ENCODE measurements at regions not wholly inside any gene's neighbourhood (a gene's known extent, or its start where the extent isn't known, plus 50 kb on each side); places are given as distances from the start of the nearest gene placed in this dataset.
A peak's percentile ranks its signal among the peaks of the same experiment; 100 is the strongest.

DNA sequence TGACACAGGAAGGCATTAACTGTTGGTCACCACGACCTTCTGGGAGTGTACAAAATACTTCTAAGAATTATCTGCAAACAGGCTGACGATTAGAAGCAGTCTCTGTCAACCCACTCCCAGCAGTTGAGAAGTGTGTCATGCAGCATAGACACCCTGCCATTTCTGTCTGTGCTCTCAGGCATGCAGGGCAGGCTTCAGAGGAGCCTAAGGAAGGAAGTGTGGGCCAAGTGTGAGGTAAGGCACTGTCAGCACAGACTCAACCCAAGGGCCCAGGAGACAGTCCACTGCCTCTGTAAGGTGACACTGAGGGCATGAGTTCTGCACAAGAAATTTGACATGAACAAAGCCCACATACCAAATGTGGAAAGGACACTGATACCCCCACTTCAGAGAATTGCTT is 109.0 kb upstream of the VIPR2 start:
- DNase-seq: no peak

DNA sequence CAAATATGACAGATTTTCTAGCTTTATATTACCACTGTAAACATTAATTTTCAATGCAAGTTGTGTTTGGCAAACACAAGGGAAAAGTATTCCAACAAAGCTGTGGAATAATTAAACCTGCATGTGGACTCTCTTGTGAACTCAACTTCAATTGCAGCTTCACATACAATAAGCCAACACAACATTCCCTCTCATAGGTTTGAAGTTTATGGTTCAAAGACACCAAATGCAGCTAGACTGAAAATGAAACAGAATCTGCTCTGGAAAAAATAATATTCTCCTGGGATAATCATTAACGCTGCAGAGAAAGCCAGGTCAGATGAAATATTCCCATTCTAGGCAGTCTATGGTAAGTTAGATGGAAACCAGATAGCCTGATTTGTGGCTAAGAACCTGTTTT is 105.8 kb upstream of the VIPR2 start:
- DNase-seq: no peak

DNA sequence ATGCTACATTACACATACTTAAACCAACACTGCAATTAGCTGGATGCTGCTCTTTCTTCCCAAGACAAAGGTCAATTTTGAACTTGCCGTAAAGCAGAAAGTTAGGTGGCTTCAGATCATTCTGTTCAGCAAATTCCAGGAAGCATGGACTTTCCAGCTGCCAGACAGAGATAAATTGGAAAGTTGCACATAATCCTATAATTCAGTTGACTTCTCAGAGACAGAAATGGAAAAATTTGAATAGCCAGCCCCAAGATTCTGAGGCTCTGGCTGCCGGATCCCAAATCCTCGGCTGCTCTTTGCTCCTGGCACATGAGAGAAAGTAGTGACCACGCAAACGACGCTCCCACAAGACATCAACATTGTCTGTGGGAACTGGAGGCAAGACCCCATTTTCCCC is 105.0 kb upstream of the VIPR2 start:
- DNase-seq: no peak

DNA sequence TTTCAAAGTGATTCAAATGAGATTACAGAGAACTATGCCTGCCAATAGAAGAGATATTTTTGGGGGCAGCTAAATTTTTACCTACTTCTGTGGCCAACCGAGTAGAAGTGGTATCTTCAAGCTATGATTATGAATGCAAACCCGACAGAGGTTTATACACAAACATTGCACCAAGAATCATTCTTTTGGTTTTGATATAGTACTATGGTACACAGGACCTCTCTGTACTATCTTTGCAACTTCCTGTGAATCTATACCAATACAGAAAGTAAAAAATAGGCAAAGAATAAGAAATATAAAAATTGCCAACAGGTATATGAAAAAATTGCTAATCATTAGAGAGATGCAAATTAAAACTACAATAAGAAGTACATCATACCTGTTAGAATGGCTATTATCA is 103.2 kb upstream of the VIPR2 start:
- DNase-seq: no peak

DNA sequence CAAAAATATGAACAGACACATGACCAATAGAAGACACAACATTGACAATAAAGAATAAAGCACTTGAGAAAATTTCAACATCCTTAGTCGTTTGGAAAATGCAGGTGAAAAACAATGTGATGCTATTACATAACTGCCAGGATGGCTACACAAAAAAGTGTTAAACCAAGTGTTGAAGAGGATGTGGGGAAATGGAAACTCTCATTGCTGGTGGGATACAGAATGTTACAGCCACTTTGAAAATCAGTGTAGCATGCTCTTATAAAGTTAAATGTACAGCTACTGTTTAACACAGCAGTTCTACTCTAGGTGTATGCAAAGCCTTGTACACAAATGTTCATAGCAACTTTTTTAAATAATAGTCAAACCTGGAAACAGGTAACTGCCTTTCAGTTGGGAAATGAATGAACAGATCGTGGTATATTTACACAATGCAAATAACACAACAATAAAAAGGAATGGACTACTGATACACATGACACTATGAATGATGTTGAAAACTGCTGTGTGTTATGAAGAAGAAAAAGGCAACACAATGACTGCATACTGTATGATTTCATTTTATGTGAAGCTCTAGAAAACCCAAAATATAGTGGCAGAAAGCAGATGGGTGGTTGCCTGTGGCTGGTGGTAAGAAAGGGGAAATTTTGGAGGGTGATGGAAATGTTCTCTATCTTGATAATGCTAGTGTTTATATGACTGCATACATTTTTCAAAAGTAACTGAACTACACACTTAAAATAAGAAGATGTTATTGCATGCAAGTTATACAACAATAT is 102.2 kb upstream of the VIPR2 start:
- no peak for DNase-seq

DNA sequence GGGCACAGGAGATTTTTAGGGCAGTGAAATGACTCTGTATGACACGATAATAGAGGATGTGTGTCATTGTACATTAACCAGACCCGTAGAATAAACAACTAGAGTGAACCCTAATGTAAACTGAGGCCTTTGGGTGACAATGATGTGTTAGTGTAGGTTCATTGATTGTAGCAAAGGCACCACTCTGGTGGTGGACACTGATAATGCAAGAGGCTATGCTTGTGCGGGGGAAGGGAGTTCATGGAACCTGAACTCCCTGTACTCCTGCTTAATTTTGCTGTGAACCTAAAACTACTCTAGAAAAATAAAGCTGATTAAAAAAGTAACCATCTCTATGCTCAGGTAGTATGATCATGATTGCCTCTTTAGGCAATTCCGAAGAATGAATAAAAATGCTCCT is 96.3 kb upstream of the VIPR2 start:
- DNase-seq: no peak

DNA sequence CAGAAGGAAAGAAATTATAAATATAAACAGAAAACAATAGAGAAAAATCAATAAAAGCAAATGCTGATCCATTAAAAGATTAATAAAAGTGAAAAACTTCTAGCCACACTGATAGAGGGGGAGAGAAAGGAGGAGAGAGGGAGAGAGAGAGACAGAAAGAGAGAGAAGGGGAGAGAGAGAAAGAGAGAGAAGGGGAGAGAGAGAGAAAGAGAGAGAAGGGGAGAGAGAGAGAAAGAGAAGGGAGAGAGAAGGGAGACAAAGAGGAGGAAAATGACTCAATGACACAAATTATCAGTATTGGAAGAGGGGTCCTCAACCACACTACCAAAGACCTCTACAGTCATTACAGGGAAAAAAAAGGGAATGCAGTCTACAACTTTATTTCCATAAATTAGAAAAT is 94.4 kb upstream of the VIPR2 start:
- DNase-seq: no peak

DNA sequence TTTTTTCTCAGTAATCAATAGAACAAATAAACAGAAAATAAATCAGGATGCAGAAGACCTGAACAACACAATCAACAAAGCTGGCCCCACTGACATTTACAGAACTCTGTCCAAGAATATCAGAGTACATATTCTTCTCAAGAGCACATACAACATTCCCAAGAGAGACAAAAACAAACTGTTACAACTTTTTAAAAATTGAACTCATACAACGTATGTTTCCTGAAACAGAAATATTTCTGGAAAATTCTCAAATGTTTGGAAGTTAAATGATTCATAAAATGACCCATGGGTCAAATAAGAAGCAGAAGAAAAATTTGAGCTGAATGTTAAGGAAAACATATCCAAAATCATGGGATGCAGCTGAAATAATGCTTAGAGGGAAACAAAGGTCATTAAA is 93.9 kb upstream of the VIPR2 start:
- DNase-seq: no peak

DNA sequence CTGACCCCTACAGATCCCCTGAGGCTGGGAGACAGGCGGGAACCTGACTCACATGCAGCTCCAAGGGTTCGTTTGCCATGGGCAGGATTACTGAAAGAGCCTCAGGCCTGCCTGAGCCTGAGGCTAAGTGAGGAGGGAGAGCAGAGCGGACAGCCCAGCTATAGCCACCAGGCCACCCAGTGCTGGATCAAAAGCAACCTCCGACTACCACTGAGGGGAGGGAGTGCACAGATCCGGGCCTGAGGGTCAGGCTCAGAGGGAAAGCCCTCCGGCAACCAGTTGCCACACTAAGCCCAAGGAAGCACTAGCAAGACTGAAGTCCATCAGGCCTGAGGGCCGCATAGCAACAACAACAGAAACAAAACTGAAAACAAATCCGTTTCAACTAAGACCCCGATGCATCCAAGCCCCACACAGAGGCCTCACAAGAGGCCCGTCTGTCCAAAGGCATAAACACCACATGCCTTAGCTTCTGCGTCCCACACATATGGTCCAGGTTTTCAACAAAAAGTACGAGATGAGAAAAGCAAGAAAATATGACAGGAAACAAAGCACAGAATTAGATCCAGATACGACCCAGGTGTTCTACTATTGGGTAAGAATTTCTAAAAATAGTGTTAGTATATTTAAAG is 92.5 kb upstream of the VIPR2 start:
- DNase-seq: no peak

DNA sequence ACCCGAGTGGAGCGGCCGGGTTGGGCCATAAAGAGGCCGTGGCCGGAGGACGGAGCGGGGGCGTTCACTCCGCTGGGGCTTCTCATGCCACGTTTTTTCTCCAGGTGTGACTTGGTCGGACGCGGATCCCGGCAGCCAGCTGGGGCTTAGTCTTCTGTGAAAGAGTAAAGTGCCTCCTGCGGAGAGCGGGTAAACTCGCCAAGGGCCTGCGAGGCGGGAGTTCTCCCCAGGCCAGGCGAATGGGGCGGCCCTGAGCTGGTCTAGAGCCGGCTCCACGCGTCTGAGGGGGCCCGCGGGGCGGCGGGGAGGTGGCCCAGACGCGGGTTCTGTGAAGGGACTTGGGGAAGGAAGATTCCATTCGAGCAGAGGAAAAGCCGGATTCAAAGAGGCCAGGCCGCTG is 86.3 kb upstream of the VIPR2 start:
- DNase-seq: no peak

DNA sequence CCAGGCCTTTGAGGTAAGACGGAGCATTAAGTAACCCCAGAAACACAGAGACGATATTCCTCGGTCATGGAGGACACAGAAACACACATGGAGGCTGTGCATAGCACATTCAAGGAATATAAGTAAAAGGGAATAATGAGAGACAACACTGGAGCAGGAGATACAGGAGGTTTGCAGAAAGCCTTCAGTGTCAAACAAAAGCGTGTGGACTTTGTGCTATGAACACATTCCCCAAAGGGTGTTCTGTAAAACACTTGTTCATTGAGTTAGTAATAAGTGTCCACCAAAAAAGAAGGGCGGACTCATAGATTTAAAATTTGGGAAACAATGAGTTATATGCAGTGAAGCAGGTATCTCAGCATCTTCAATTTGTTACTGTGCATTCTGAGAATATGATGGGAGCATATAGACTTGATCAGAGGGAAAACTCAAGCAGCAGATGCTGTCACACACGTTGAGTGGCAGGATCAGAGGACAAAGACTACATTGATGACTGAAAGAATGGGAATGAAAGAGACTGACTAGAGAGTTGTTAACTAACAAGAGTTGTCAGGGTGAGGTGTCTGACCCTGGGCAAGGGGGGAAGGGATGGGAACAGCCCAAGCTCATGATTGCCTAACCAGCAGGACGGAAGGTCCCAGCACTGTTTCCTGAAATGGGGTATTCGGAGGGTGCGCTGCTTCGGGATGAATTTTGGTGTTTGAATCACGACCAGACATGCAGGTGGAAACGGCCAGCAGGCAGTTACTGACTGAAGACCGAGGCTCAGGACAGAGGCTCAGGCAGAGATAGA is 85.2 kb upstream of the VIPR2 start:
- DNase-seq: no peak

DNA sequence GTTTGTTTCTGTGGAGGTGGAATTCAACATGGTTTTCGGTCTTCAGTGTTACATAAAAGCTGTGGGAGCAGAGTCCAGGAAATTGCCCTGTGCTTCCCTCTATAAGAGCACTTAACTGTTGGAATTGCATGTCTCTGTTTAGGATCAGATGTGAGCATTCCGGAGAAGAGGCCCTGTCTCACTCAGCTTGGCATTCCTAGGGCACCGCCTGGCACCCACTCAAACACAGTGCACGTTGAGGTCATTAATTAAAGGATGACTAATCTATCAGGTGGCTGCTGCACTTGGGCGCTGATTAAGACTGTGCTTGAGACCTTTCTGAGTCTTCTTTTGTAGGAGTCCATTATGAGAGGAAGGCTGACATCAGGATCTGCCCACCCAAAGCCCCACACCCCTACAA is 82.8 kb upstream of the VIPR2 start:
- DNase-seq: no peak

DNA sequence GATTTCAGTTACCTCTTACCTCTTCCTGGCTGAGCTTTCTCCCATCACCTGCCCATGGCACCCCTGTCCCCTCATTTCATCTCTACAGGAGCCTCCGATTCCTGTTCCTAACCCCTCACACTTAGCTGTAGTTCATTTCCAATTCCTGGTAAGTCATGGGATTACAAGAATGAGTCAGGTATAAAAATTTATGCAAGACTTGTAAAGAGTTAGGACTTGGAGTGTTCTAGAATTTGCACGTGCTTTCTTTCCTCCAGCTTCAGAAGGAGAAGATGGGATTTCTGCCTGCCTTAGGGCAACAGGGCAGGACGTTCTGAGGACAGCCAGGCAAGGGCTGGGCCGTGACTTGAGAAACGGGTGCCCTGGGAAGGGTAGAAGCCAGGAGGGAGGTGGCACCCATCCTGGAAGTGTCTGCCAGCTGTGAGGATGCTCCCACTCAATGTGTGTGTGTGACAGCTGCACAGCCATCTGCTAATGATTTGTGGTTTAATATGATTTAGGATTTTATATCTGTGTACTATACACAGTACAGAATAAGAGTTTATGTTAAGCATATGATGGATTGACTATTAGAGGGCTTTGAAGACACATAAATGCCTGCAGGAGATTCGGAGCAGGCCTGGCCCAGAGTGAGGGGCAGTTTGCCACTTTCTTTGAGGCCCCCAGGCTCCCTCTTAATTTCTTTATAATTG is 81.5 kb upstream of the VIPR2 start:
- DNase-seq: no peak

DNA sequence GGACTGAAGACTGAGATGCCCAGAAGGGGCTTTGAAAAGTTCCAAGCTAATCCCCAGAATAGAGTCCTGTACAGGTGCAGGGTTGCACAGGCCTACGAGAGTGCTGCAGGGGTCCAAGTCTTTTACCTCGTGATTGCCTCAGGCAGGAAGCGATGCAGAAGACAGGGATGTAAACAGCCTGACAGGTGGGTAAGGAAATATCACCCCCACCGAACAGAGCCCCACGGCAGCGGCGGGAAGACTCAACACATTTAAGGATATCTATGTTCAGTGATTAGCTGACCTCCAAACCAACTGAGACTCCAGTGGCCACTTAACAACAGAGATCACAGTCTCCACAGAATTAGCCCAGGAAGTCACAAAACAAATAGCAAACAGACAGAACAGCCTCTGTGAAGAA is 73.9 kb upstream of the VIPR2 start:
- DNase-seq: no peak

DNA sequence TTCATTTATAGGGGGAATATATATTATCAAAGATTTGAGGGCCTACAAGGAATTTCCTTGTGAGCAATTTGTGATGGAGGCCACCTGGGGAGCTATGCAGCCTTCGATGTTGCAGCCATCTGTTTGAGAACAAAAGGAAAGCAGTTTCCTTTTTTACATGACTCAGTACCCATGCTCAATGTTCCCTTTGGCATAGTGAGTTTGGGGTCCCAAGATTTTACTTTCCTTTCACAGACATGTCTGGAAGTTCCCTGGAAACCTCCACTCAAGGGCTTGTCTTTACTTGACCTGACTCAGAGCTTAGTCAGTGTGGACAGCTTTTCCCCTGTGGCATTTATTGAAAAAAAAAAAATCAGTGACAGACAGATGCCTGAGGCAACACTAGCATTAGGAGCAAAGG is 73.5 kb upstream of the VIPR2 start:
- no peak for DNase-seq

DNA sequence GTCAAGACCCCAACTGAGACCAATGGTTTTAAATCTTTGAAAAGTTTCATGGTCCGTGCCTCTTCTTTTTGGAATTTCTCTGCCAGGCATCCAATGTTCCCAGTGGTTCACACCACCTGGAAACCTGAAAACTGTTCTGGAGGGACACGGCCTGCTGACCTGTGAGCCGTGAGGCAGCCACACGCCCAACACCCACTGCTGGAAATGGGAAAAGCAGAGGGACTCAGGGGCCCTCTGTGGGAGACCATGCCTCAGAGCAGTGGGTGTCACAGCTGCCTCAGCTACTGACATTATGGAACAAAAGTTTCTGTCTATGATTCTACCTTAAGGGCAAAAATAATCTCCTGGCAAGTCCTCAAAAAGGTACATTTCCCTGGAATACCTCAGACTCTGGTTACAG is 70.4 kb upstream of the VIPR2 start:
- DNase-seq: no peak

DNA sequence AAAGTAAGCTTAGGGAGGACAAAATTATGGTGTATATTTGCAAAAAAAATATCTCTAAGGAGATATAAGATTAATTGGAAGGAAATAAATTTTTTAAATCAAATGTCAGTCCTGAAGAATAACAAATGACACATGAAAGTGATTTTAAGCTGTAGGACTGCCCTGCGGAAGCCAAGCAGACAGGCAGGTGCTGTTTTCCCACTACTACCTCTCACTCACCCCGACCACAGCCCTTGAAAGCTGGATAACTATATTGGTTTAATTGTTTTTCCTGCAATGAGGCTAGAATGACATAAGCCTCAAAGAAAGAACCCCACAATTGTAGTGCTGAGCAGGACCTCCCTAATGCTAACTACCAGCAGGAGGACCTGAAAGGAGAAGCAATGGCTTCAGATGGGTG is 68.6 kb upstream of the VIPR2 start:
- no peak for DNase-seq

DNA sequence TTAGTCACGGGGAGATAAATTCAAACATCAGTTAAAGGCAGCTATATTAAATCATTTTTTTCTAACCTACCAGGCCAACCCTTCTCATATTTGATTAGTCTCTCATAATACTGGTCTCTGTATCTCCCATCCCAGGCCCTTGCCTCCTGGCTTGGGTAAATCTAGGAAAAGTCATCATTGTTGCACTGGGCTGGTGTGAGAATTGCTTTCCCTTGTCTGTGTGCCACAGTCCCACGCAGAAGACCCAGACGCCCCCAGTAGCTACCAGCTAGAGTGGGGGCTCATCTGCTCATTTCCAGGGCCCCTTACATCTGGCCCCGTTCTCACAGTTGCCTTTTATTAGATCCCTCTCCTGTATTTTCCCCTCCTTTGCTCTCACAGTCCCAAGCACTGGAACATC is 67.6 kb upstream of the VIPR2 start:
- DNase-seq: no peak

DNA sequence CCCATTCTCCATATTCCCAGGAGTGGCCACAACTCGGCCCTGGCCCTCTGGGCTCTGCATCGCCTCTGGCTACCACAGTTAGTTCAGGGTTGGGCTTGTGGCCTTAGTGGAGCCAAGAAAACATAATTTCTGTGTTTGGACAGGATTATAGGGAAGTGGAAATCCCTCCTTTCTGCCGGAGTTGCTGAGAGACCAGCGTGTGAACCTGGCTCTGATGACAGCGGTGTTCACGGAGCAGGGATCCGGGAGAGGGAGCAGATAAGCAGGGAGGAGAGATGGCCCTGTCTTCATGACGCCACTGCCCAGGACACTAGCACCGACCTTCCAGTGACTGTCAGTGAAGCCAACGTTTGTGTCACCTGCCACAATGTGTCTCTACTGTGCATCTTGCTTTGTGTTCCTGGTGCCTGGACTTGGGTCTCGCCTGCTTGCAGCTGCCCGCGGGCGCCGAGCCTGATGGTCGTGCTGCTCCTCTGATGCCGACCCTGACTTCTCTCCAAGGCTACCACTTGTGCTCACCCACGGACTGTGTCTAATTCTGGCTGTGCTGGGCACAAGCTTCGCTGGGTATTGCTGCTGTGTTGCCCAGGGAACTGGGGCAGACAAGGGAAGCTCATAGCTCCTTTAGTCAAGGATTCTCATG is 67.0 kb upstream of the VIPR2 start:
- DNase-seq: peak; percentile 14

DNA sequence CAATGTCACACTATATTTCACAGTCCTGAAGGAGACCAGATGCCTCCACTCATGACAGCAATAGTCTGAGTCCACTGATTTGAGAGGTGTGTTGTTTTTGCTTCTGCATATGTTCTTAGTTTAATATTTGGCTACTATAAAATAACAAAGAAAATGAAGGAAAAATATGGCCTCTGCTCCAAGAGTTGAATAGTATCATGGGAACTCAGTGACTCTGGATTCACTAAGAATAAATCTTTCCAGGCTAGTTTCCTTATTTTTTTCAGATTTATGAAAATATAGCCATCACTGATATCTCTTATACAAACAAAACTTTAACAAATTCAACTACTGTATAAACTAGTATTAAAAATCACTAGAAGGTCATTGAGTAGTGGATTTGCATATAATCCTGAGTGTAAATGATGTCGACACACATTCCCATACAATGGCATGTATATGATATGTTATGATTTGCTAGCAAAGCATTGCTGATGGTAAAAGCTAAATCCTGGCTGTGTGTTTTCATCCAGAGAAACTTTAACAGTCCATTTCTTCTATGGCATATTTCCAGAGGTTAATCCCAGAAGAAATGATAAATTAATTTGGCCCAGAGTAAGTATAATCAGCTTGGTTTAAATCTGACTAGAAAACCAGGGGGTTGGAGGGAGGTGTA is 66.0 kb upstream of the VIPR2 start:
- no peak for DNase-seq

DNA sequence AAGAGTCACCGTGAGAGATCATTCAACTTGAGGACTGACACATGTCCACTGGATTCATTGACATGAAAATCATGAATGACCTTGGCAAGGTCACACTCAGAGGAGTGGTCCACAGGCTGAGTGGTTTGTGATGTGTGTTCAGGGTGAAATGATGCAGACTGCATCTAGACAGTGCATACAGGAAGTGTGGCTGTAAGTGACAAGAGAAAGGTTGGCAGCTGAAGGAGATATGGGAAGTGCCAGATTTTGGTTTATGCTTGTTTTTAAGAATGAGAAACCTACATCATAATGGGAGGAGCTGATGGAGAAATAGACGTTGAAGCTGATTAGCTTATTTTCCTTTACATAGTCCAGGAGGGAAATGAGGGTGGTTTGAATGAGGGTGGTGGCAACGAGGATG is 64.8 kb upstream of the VIPR2 start:
- no peak for DNase-seq

DNA sequence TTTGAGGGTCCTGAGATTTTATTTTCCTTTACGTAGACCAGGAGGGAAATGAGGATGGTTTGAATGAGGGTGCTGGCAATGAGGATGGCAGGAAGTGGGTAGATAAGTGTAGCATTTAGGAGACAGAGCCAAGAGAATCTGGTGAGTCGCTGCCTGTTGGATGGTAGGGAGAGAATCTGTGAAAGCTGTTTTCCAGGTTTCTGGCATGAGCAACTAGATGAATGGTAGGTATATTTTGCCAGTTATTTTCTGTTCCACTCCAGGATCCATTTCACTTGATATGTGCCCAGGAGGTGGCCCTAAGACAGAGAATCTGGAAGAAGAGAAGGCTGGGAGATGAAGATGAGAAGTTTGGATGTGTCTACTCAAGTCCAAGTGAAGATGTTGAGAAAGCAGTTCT is 63.3 kb upstream of the VIPR2 start:
- DNase-seq: no peak

DNA sequence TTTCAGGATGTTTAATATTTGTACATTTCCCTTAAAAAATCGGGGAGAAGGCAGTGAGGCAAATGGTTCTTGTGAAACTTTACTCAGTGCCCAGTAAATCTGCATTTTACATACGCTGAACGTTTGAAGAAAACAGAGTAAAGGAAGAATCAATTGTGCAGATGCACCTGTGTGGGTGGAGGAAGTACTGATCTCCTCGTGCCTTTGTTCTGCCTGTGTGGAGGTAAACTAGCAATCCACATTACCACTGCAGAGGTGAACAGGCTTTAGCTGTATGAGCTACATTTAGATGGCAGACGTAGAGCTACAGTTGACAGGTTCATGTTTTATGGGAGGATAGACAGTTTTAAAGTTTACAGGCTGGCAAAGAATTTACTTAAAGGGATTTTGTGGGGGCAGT is 62.7 kb upstream of the VIPR2 start:
- no peak for DNase-seq
